Activated CD4-positive, alpha-beta T cell treated with anti-CD3 and anti-CD28 coated beads for 36 hours (primary cell): ENCODE measurements at regions not wholly inside any gene's neighbourhood (a gene's known extent, or its start where the extent isn't known, plus 50 kb on each side); places are given as distances from the start of the nearest gene placed in this dataset.

Experiments used
- ATAC-seq: fragments of 200-7000 bp; cut with Tn5 transposase; one replicate; pipeline ENCODE4 v1.10.0; 2021; ENCODE audit warnings: mild to moderate bottlenecking, moderate library complexity
- CTCF ChIA-PET: fragments of 350-600 bp; sonication (Branson Sonifier 250); formaldehyde crosslinking; loops from one replicate; lab custom pipeline; 2021; ENCODE audit warnings: antibody characterized with exemption; lab: Charles Lee
- POLR2A ChIA-PET: fragments of 350-600 bp; sonication (Branson Sonifier 250); formaldehyde crosslinking; loops from one replicate; lab custom pipeline; 2021; ENCODE audit warnings: antibody characterized with exemption, inconsistent platforms; lab: Charles Lee
- DNase-seq: peaks from one replicate; pipeline ENCODE4 v3.0.0-alpha.2; 2020
- H3K27ac Mint-ChIP-seq: one replicate; pipeline ENCODE4 v1.8.0; 2021; ENCODE audit warnings: mixed read lengths
- H3K27me3 Mint-ChIP-seq: one replicate; pipeline ENCODE4 v1.8.0; 2021; ENCODE audit warnings: mixed read lengths
- H3K36me3 Mint-ChIP-seq: one replicate; pipeline ENCODE4 v1.8.0; 2021; ENCODE audit warnings: low read depth, mixed read lengths
- H3K4me1 Mint-ChIP-seq: one replicate; pipeline ENCODE4 v1.8.0; 2021; ENCODE audit warnings: mixed read lengths
- H3K4me3 Mint-ChIP-seq: one replicate; pipeline ENCODE4 v1.8.0; 2021; ENCODE audit warnings: mild to moderate bottlenecking, moderate library complexity, mixed read lengths
- H3K9me3 Mint-ChIP-seq: one replicate; pipeline ENCODE4 v1.8.0; 2021; ENCODE audit warnings: low read depth, mixed read lengths
- intact Hi-C, 2 experiments: fragments of 100-400 bp; cut with DNase I in 1 of 2; cut with micrococcal nuclease in 1 of 2; formaldehyde crosslinking; loops; one replicate each; pipeline versions ENCODE4 v1.14.2 to v1.15.1; 2022 to 2024; cut with DNase I, micrococcal nuclease

DNA sequence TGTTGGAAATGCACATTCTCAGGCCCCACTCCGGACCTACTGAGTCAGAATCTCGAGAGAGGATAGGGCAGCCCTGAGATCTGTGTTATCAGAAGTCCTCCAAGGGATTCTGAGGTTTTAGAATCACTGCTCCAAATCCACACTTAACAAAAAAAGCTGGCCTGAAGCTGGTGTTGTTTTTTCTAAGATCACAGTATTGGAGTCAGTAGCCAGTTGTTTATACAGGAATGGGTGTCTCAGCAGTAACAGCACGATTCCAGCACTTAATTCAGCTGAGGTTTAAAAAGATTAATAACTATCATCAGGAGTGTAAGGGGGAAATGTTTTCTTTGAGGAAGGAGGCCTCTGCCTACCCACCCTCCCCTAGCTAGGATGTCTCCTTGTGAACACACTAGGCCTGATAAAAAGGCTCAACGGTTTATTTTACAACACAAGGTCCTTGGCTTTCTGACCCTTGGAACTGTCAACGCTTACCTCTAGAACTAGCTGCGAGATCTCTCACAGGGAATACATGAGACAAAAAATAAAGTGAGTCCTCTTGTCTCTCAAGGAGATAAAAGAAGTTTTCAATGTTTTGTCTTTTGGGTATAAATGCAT, 505.4 kb downstream of the CD83 start:
- Mint-ChIP-seq H3K4me3 (no peak overlapping the region), H3K36me3 (peaks cover 7% of the 10 kb centered on the region), H3K4me1 (peaks cover 31% of the 10 kb centered on the region), H3K27ac (no peak overlapping the region), H3K9me3 (peaks cover 6% of the 10 kb centered on the region), H3K27me3 (no peaks in the 10 kb centered on the region)
- no peak for DNase-seq
- ChIA-PET POLR2A (interaction anchor here (0.6 kb wide), 1 partner anchor 358 kb away, joined by 4 read pairs; no protein-coding TSS in a partner anchor), CTCF (interaction anchor here (0.7 to 0.9 kb wide), 2 partner anchors 21 to 33 kb away, joined by 3 read pairs; no protein-coding TSS in a partner anchor)
- no peak for ATAC-seq
- intact Hi-C loops = no loop called here

GRCh38 chr6:14625173-14625895, 507.8 kb downstream of the CD83 start:
- Mint-ChIP-seq H3K27ac (peak overlapping the region; percentile 58), H3K4me3 (no peak overlapping the region), H3K27me3 (no peaks in the 10 kb centered on the region), H3K4me1 (peaks cover 31% of the 10 kb centered on the region), H3K36me3 (peaks cover 7% of the 10 kb centered on the region), H3K9me3 (peaks cover 10% of the 10 kb centered on the region)
- ATAC-seq (peak; percentile 57), DNase-seq (no peak)
- ChIA-PET CTCF (no interaction called here), POLR2A (no interaction called here)
- intact Hi-C loops = no loop called here

- ChIA-PET CTCF (interaction anchor here (0.6 kb wide), 1 partner anchor 1981 kb away, joined by 5 read pairs; no protein-coding TSS in a partner anchor), POLR2A (no interaction called here)
- no peak for ATAC-seq
- DNase-seq = no peak
- no peak overlapping the region for H3K4me3 Mint-ChIP-seq
- H3K4me1 Mint-ChIP-seq = peaks cover 24% of the 10 kb centered on the region
- peaks cover 10% of the 10 kb centered on the region for H3K9me3 Mint-ChIP-seq
- H3K27ac Mint-ChIP-seq = no peak overlapping the region
- H3K36me3 Mint-ChIP-seq = peaks cover 7% of the 10 kb centered on the region
- H3K27me3 Mint-ChIP-seq = no peaks in the 10 kb centered on the region
- intact Hi-C loops = no loop called here
These were observed 509.0 kb downstream of the CD83 start for GRCh38 chr6:14626556-14626955.

- no peak overlapping the region for H3K27ac Mint-ChIP-seq
- DNase-seq = no peak
- no peak for ATAC-seq
- H3K36me3 Mint-ChIP-seq = peaks cover 9% of the 10 kb centered on the region
- H3K4me1 Mint-ChIP-seq = peaks cover 27% of the 10 kb centered on the region
- H3K27me3 Mint-ChIP-seq = no peaks in the 10 kb centered on the region
- H3K4me3 Mint-ChIP-seq = no peak overlapping the region
- CTCF ChIA-PET = no interaction called here
- POLR2A ChIA-PET = no interaction called here
- H3K9me3 Mint-ChIP-seq = peaks cover 10% of the 10 kb centered on the region
- intact Hi-C loops = no loop called here
These were observed 512.4 kb downstream of the CD83 start for GRCh38 chr6:14630016-14630415.

DNA sequence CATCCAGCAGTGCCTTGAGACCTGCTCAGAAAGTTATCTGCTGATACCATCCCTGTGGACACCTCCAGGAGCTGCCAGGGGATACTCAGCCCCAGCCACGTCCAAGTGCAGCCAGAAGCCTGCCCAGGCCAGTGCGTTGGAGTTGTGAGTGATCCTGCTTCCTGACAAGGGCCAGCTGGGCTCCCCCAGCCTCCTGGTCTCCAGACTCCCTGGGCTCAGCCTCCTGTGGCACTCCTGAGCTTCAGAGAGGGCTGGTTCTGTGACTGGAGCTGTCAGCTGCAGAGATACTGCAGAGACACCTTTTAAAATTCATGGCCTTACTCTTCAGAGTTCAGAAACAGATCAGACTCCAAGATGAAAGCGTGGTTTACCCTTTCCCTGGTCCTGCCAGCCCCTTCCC, 515.9 kb downstream of the CD83 start:
- ATAC-seq (no peak), DNase-seq (no peak)
- Mint-ChIP-seq H3K27ac (peak overlapping the region; percentile 93), H3K4me1 (peaks cover 50% of the 10 kb centered on the region), H3K9me3 (no peaks in the 10 kb centered on the region), H3K27me3 (no peaks in the 10 kb centered on the region), H3K4me3 (peak overlapping the region; percentile 75), H3K36me3 (peaks cover 4% of the 10 kb centered on the region)
- POLR2A ChIA-PET = no interaction called here
- intact Hi-C loops = no loop called here
- CTCF ChIA-PET = no interaction called here

DNA sequence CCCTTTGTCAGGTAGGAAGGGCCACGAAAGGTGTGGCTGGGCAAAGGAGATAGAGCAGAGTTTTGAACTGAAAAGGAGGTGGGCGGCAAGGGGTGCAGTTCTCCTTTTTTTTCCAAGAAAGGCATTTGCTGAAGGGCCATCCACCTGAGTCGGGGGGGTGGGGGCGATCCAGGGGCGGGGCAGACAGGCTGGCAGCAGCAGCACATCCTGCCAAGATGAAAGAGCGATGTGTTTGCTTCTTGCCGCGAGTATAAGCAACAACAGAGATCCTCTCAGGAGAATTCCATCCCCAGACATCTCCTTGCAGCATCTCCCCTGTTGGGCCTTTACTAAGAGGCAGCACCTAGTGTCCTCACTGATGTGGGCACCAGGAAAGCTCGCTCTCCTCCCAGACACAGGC, 516.5 kb downstream of the CD83 start:
- intact Hi-C loops = loop anchor here in 1 of 2 experiments (2.0 kb wide), 1 partner anchor 423 kb away; no protein-coding TSS in a partner anchor
- no peaks in the 10 kb centered on the region for H3K27me3 Mint-ChIP-seq
- H3K27ac Mint-ChIP-seq = peak overlapping the region; percentile 93
- no peaks in the 10 kb centered on the region for H3K9me3 Mint-ChIP-seq
- ATAC-seq (no peak), DNase-seq (peak; percentile 55)
- ChIA-PET POLR2A (interaction anchor here (0.6 kb wide), 1 partner anchor 35 kb away, joined by 3 read pairs; no protein-coding TSS in a partner anchor), CTCF (interaction anchor here (0.6 kb wide), 1 partner anchor 843 kb away, joined by 4 read pairs; no protein-coding TSS in a partner anchor)
- peaks cover 4% of the 10 kb centered on the region for H3K36me3 Mint-ChIP-seq
- peak overlapping the region; percentile 75 for H3K4me3 Mint-ChIP-seq
- H3K4me1 Mint-ChIP-seq = peaks cover 55% of the 10 kb centered on the region

DNA sequence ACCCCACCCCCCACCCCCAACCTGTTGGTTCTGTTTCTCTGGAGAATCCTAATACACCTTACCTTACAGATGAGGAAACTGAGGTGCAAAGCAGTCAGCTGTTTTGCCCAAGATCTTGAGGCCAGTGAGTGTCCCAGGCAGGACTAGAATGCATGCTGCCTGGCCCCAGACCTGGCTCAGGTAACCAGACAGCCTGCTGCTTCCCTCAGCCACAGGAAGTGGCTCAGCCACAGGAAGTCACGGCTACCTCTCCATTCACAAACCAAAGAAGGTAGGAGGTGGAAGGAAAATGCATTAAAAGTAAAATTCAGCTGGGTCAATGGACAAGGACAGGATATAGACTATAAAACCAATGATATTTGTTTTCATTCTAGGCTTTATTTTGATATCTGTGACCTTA, 517.6 kb downstream of the CD83 start:
- ChIA-PET POLR2A (interaction anchor here (0.7 to 1.1 kb wide), 2 partner anchors 26 to 145 kb away, joined by 3 read pairs; no protein-coding TSS in a partner anchor), CTCF (interaction anchor here (0.6 to 2.0 kb wide), 3 partner anchors 9 to 119 kb away, joined by 3 to 6 read pairs (median 3); no protein-coding TSS in a partner anchor)
- Mint-ChIP-seq H3K9me3 (no peaks in the 10 kb centered on the region), H3K27me3 (no peaks in the 10 kb centered on the region), H3K27ac (peak overlapping the region; percentile 93), H3K4me3 (peak overlapping the region; percentile 75), H3K4me1 (peaks cover 64% of the 10 kb centered on the region), H3K36me3 (peaks cover 4% of the 10 kb centered on the region)
- ATAC-seq (peak; percentile 61), DNase-seq (peak; percentile 73)
- intact Hi-C loops = loop anchor here (2.0 to 5.0 kb wide), 4 partner anchors 42 to 424 kb away; no protein-coding TSS in a partner anchor

DNA sequence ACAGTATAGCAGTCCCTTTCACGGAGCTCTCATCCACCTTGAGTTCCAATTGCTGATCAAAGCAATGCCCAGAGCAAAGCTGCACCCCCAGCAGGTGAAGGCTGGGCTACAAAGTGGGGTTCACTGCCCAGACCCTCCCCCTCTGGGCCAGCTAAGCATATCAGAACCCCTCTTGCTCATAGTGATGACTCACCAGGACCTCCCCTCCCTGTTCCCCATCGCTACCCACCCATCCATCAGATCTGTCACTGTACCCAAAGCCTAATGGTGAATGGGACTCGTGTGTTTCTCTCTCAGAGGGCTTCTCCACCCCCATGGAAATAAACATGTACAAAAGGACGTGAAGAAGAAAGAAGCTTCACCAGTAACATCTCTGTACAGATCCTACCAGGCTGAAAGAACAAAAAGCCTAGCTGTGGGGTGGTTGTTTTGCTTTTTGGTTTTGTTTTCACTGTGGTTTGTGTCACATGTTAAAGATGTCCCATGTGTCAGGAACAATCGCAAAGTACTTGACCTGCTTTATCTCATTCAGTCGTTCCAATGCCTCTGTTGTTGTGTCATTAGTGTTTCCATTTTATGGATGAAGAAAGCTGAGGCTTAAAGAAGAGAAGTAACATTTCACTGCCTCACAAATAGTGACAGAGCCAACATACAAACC, 518.5 kb downstream of the CD83 start:
- Mint-ChIP-seq H3K27ac (peak overlapping the region; percentile 93), H3K4me1 (peaks cover 71% of the 10 kb centered on the region), H3K9me3 (no peaks in the 10 kb centered on the region), H3K36me3 (peaks cover 4% of the 10 kb centered on the region), H3K27me3 (no peaks in the 10 kb centered on the region), H3K4me3 (peak overlapping the region; percentile 75)
- ATAC-seq = peak; percentile 77
- POLR2A ChIA-PET = interaction anchor here (0.7 to 1.1 kb wide), 2 partner anchors 25 to 109 kb away, joined by 3 to 4 read pairs; no protein-coding TSS in a partner anchor
- DNase-seq = no peak
- CTCF ChIA-PET = interaction anchor here (0.6 to 2.0 kb wide), 5 partner anchors 8 to 430 kb away, joined by 3 to 6 read pairs (median 3); no protein-coding TSS in a partner anchor
- intact Hi-C loops = loop anchor here (2.0 to 5.0 kb wide), 5 partner anchors 41 to 425 kb away; no protein-coding TSS in a partner anchor

- intact Hi-C loops = loop anchor here (2.0 to 5.0 kb wide), 4 partner anchors 22 to 94 kb away; no protein-coding TSS in a partner anchor
- Mint-ChIP-seq H3K9me3 (no peaks in the 10 kb centered on the region), H3K27ac (no peak overlapping the region), H3K4me3 (no peak overlapping the region), H3K27me3 (no peaks in the 10 kb centered on the region), H3K4me1 (peaks cover 71% of the 10 kb centered on the region), H3K36me3 (peaks cover 4% of the 10 kb centered on the region)
- ChIA-PET POLR2A (interaction anchor here (0.7 to 1.0 kb wide), 3 partner anchors 20 to 239 kb away, joined by 3 to 4 read pairs (median 4); no protein-coding TSS in a partner anchor), CTCF (interaction anchor here (0.7 to 1.4 kb wide), 2 partner anchors 14 to 18 kb away, joined by 3 to 6 read pairs; no protein-coding TSS in a partner anchor)
- DNase-seq (no peak), ATAC-seq (no peak)
These were observed 520.9 kb downstream of the CD83 start for GRCh38 chr6:14638435-14638905.

DNA sequence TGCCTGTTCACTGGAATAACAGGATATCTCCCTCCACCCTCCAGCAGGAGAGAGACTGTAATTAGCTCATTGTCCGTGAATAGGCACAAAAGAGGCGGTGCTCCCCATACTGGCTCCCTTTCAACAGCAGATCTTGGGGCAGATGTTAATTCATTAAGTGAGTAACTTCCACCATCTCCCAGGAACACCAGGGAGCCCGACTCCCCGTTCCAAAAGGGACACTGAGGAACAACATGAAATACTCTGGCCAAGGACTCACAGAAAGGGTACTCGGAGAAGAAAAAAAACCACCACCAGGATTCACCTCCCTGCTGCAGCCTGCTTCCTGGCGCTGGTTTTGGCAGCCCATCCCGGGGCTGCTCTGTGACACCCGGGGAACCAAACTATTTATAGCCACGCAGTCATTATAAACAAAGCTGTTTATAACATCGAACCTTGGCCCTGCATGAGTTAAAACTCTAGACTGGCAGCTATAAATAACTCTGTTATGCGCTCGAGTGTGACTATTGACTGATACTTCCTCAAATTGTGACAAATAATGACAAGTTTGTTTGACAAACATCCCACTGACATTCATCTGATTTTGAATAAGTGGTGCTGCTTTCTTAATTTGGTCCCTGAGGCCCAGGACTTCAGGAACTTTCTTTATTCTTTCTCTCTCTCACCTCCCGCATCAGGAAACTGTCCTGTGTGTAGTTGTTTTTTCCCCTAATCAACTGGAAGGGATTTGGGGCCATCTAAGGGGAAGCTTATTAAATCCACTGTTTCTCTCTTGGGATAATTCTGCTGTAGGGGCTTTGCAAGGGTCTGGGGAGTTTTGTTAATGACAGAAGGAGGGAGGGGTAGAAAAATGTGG, 521.6 kb downstream of the CD83 start:
- DNase-seq = no peak
- intact Hi-C loops = loop anchor here (2.0 to 5.0 kb wide), 4 partner anchors 22 to 93 kb away; no protein-coding TSS in a partner anchor
- POLR2A ChIA-PET = interaction anchor here (0.7 to 1.2 kb wide), 4 partner anchors 19 to 238 kb away, joined by 3 to 4 read pairs (median 4); no protein-coding TSS in a partner anchor
- H3K4me3 Mint-ChIP-seq = no peak overlapping the region
- no peaks in the 10 kb centered on the region for H3K9me3 Mint-ChIP-seq
- peaks cover 1% of the 10 kb centered on the region for H3K36me3 Mint-ChIP-seq
- ATAC-seq = no peak
- H3K27me3 Mint-ChIP-seq = no peaks in the 10 kb centered on the region
- CTCF ChIA-PET = interaction anchor here (0.6 to 1.4 kb wide), 3 partner anchors 15 to 411 kb away, joined by 3 to 6 read pairs (median 3); no protein-coding TSS in a partner anchor
- peak overlapping the region; percentile 56 for H3K27ac Mint-ChIP-seq
- peaks cover 65% of the 10 kb centered on the region for H3K4me1 Mint-ChIP-seq
